ENCODE measurements at regions not wholly inside any gene's neighbourhood (a gene's known extent, or its start where the extent isn't known, plus 50 kb on each side); places are given as distances from the start of the nearest gene placed in this dataset.

- H3K27me3 ChIP-seq (ENCODE audit: control insufficient read depth, insufficient read depth, low read length), result no peaks in the 10 kb centered on the region
- H3K9me3 ChIP-seq (ENCODE audit: control insufficient read depth, insufficient read depth, low read length), result no peaks in the 10 kb centered on the region
- TF ChIP-seq MAZ (IDR thresholded peaks at IDR 0.05; ENCODE audit: borderline replicate concordance, low read depth, low read length) (no peak), CEBPB (IDR thresholded peaks at IDR 0.05; ENCODE audit: low read depth, low read length) (no peak), RFX5 (IDR thresholded peaks at IDR 0.05; ENCODE audit: low read depth, low read length) (no peak), RCOR1 (IDR thresholded peaks at IDR 0.05; ENCODE audit: insufficient replicate concordance, low read length) (no peak), POLR2A (IDR thresholded peaks at IDR 0.05; ENCODE audit: low read depth, low read length) (no peak), MXI1 (IDR thresholded peaks at IDR 0.05; ENCODE audit: borderline replicate concordance, low read depth, low read length) (no peak), NFE2L2 (IDR thresholded peaks at IDR 0.05; ENCODE audit: low read depth, low read length) (no peak), SMC3 (IDR thresholded peaks at IDR 0.05; ENCODE audit: low read depth, low read length) (no peak)
- intact Hi-C loops (cut with micrococcal nuclease) (no loop called here), in situ Hi-C loops (cut with MboI; ENCODE audit: low sequenced_read_pairs) (no loop called here), dilution Hi-C loops (cut with HindIII; ENCODE audit: low sequenced_read_pairs, unreplicated experiment) (no loop called here)
- H3K4me3 ChIP-seq (ENCODE audit: insufficient read depth, low read depth, low read length), result no peak overlapping the region
- H3K56ac ChIP-seq (ENCODE audit: extremely low read depth, insufficient read depth, low read length), result no peak overlapping the region
- H4K5ac ChIP-seq (ENCODE audit: low read depth, low read length), result no peak overlapping the region
- no peak overlapping the region for H4K8ac ChIP-seq (ENCODE audit: low read depth in 2 of 2, low read length in 2 of 2)
- no peaks in the 10 kb centered on the region for H3K4me1 ChIP-seq (ENCODE audit: control insufficient read depth, insufficient read depth, low read length)
- no peak overlapping the region for H2AFZ ChIP-seq (replicated peaks; ENCODE audit: low read length, poor library complexity)
- no peaks in the 10 kb centered on the region for H3K36me3 ChIP-seq (ENCODE audit: control insufficient read depth, insufficient read depth, low read length)
- no peak overlapping the region for H2AK9ac ChIP-seq (replicated peaks; ENCODE audit: low read depth, low read length, poor library complexity)
- ATAC-seq (ENCODE audit: low read depth) (no peak), DNase-seq (no peak)
- no peak overlapping the region for H3K14ac ChIP-seq (replicated peaks; ENCODE audit: low read depth, low read length)
- no peak overlapping the region for H3K23ac ChIP-seq (ENCODE audit: low read depth, low read length)
- no peaks in the 10 kb centered on the region for H3K79me1 ChIP-seq (ENCODE audit: low read depth in 1 of 2, low read length in 2 of 2)
- no peak overlapping the region for H3K9ac ChIP-seq (ENCODE audit: low read depth, low read length)
- BruUV-seq (replicated peaks), result no TSS peak
- H4K20me1 ChIP-seq (ENCODE audit: insufficient read depth, low read length), result no peaks in the 10 kb centered on the region
- no peak overlapping the region for H3K4me2 ChIP-seq (ENCODE audit: low read depth, low read length)
- CTCF ChIA-PET, result interaction anchor here (0.7 to 1.3 kb wide), 2 partner anchors 8 to 15 kb away, joined by 4 read pairs; no protein-coding TSS in a partner anchor
- no CpG with 5 or more reads among the region's 7 CpGs for WGBS, 2 experiments (ENCODE audit: extremely low coverage in 2 of 2, insufficient read length in 1 of 2)
- POLR2A ChIA-PET (ENCODE audit: unreplicated experiment), result no interaction called here
- H3K18ac ChIP-seq (ENCODE audit: low read depth, low read length), result no peak overlapping the region
- H4K91ac ChIP-seq (ENCODE audit: insufficient read depth, low read depth, low read length), result no peak overlapping the region
- H2BK5ac ChIP-seq (ENCODE audit: low read depth, low read length, poor library complexity, severe bottlenecking), result no peak overlapping the region
- H2AK5ac ChIP-seq (ENCODE audit: low read depth, low read length), result no peak overlapping the region
- no peak overlapping the region for H3K4ac ChIP-seq (ENCODE audit: low read depth, low read length)
- no peak overlapping the region for H2BK120ac ChIP-seq (ENCODE audit: low read depth, low read length)
- H2BK20ac ChIP-seq (ENCODE audit: low read depth, low read length), result no peak overlapping the region
- H2BK15ac ChIP-seq (ENCODE audit: low read depth, low read length), result no peak overlapping the region
- H3K9me1 ChIP-seq (ENCODE audit: insufficient read depth, low read length), result no peaks in the 10 kb centered on the region
- no peak overlapping the region for H3K27ac ChIP-seq (ENCODE audit: insufficient read depth, low read length)
These were observed 1121.5 kb upstream of the TENM3 start for GRCh38 chr4:181121733-181122132.

Data from IMR-90 (cell line).